Kidney epithelial cell (primary cell): ENCODE measurements at regions not wholly inside any gene's neighbourhood (a gene's known extent, or its start where the extent isn't known, plus 50 kb on each side); places are given as distances from the start of the nearest gene placed in this dataset.

ENCODE experiments used
- DNase-seq: peaks from one replicate; pipeline ENCODE4 v3.0.0-alpha.2; 2010; ENCODE audit warnings: low read depth
- H3K27me3 ChIP-seq: 2 replicates; pipeline ENCODE4 v1.6.0; 2011; ENCODE audit warnings: low read length; ENCODE audit not compliant: control insufficient read depth, insufficient read depth
- H3K36me3 ChIP-seq: 2 replicates; pipeline ENCODE4 v1.5.1; 2011; ENCODE audit warnings: low read length; ENCODE audit not compliant: control insufficient read depth, insufficient read depth
- H3K4me3 ChIP-seq: 2 replicates; pipeline ENCODE4 v1.5.1; 2011; ENCODE audit warnings: low read depth, mild to moderate bottlenecking, control low read depth, low read length
- CTCF ChIP-seq: IDR thresholded peaks from 2 replicates; pipeline ENCODE4 v1.5.1; 2011; ENCODE audit warnings: mild to moderate bottlenecking, moderate library complexity, low read length, control low read depth, inconsistent platforms; ENCODE audit not compliant: insufficient read depth, poor library complexity, severe bottlenecking

DNA sequence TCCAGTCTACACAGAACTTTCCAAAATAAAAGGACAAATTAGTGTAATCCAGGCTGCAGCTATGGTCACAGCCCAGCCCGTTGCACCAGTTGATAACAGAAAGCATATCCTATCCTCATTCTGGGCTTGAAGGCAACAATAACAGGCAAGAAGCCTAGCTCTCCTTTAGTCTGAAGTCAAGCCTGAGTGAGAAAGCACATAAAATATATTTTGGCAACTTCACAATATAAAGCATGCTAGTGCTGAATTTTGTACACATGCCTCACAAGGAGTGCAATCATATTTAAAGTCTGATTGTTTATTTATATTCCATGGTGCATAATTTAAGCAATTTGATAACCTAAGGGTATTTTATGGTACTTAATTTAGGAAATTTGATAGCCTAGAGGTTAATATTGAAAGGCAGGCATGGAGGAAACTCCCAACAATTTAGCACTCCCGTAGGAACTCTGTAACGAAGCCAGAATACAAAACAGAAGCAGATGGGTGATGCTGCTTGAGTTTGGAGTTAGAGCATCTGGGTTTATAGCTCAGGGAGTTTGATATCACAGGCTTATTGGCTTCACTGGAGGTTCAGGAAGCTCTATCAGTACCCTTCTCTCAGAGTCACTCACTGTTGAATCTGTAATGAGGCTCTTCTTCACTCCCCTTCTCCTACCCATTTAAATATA lies 1199.1 kb upstream of the GYPC start:
- Histone ChIP-seq H3K36me3 (no peaks in the 10 kb centered on the region), H3K4me3 (no peak overlapping the region)

GRCh38 chr2:125471963-125472362 lies 1184.0 kb upstream of the GYPC start:
- H3K36me3 ChIP-seq, result no peaks in the 10 kb centered on the region
- H3K4me3 ChIP-seq, result no peak overlapping the region
- peak; percentile 70 for TF ChIP-seq CTCF
- H3K27me3 ChIP-seq, result no peaks in the 10 kb centered on the region
- DNase-seq, result no peak

More for the DNA sequence above, 1199.1 kb upstream of the GYPC start:
- no peak for DNase-seq
- H3K27me3 ChIP-seq, result no peaks in the 10 kb centered on the region
- TF ChIP-seq CTCF, result no peak

DNA sequence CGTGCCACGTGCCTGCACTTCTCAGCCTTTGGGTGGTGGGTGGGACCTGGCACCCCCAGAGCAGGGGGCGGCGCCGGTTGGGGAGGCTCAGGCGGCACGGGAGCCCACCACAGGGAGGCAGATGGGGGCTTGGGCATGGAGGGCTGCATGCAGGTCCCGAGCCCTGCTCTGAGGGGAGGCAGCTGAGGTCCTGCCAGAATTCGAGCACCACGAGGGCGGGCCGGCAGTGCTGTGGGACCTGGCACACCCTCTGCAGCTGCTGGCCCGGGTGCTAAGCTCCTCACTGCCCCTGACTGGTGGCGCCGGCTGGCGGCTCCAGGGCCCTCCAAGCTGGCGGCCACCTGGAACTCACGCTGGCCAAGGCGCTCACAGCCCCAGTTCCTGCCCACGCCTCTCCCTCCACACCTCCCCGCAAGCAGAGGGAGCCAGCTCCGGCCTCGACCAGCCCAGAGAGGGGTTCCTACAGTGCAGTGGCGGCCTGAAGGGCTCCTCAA lies 1176.8 kb upstream of the GYPC start:
- Histone ChIP-seq H3K27me3 (no peaks in the 10 kb centered on the region), H3K36me3 (no peaks in the 10 kb centered on the region), H3K4me3 (no peak overlapping the region)
- no peak for DNase-seq
- no peak for TF ChIP-seq CTCF

DNA sequence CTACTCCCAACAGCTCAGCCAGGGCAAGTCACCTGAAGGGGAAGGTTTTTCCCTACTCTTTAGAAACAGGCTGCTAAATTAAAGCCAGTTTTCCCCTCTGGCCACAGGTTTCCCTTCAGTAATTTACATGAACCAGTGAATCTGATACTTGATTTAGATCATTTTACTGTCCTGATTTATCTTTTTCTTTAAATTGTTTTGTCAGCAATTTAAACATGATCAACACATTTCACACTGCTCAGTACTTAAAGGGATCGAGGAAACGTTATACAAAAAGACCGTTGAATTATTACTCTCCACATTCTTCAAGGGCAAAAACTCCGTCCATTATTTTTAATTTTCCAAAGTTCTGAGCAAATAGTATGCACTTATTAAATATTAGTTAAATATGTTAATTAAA lies 1165.7 kb upstream of the GYPC start:
- Histone ChIP-seq H3K36me3 (no peaks in the 10 kb centered on the region), H3K27me3 (no peaks in the 10 kb centered on the region), H3K4me3 (no peak overlapping the region)
- DNase-seq, result no peak
- no peak for TF ChIP-seq CTCF

GRCh38 chr2:125491663-125492062 lies 1164.3 kb upstream of the GYPC start:
- Histone ChIP-seq H3K36me3 (no peaks in the 10 kb centered on the region), H3K4me3 (no peak overlapping the region), H3K27me3 (no peaks in the 10 kb centered on the region)
- DNase-seq, result no peak
- no peak for TF ChIP-seq CTCF

DNA sequence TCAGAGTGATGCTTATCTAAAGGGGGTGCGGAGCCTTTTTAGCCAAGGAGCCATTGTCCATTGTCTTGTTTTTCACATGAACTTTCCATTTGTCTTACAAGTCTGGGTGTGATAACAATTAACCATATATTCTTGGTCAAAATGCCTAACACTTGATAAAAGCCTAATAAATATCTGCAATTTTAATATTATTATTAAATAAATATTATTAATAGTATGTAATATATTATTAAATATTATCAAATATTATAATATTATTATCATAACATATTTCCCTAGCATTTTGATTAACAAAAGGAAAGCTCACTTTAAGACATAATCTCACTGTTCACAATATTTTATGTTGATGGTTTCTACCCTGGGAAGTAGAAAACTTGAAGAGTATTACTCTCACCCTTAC lies 1143.6 kb upstream of the GYPC start:
- no peak for DNase-seq
- no peak for TF ChIP-seq CTCF
- Histone ChIP-seq H3K36me3 (no peaks in the 10 kb centered on the region), H3K4me3 (no peak overlapping the region), H3K27me3 (no peaks in the 10 kb centered on the region)
